ENCODE measurements at regions not wholly inside any gene's neighbourhood (a gene's known extent, or its start where the extent isn't known, plus 50 kb on each side); places are given as distances from the start of the nearest gene placed in this dataset.

DNA sequence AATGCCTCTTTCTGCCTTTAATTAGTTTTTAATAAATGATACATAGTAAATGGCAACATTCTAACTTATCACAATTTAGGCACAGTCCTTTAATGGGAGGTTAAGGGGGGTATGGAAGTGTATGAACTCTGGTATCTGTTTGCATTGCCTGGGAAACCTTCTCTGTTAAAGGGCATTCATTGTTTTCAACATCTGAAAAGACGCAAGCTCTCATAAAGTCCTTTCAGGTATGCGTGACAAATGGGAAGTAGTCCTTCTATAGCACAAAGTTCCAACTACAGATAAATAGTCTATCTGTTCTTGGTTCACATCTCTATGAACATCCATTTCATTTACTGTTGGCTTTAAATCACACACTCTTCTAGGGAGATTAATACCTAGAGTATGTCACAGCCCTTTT, 298.0 kb upstream of the PMFBP1 start:
- TF ChIP-seq, protein P1, sequence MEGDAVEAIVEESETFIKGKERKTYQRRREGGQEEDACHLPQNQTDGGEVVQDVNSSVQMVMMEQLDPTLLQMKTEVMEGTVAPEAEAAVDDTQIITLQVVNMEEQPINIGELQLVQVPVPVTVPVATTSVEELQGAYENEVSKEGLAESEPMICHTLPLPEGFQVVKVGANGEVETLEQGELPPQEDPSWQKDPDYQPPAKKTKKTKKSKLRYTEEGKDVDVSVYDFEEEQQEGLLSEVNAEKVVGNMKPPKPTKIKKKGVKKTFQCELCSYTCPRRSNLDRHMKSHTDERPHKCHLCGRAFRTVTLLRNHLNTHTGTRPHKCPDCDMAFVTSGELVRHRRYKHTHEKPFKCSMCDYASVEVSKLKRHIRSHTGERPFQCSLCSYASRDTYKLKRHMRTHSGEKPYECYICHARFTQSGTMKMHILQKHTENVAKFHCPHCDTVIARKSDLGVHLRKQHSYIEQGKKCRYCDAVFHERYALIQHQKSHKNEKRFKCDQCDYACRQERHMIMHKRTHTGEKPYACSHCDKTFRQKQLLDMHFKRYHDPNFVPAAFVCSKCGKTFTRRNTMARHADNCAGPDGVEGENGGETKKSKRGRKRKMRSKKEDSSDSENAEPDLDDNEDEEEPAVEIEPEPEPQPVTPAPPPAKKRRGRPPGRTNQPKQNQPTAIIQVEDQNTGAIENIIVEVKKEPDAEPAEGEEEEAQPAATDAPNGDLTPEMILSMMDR (IDR thresholded peaks at IDR 0.05 in 2 of 3, conservative IDR thresholded peaks at IDR 0.05 in 1 of 3; ENCODE audit: borderline replicate concordance in 1 of 3, insufficient read depth in 1 of 3, low read depth in 2 of 3, low read length in 2 of 3) = no peak
- no peak for TF ChIP-seq POLR2AphosphoS5 (IDR thresholded peaks at IDR 0.05; ENCODE audit: low read depth, low read length)
- TF ChIP-seq EZH2phosphoT487 (IDR thresholded peaks at IDR 0.05; ENCODE audit: borderline replicate concordance) = no peak
- TF ChIP-seq POLR2A (IDR thresholded peaks at IDR 0.05; ENCODE audit: borderline replicate concordance, extremely low read depth, insufficient read depth, insufficient read length) = no peak
- TF ChIP-seq ZNF274 (IDR thresholded peaks at IDR 0.05; ENCODE audit: low read depth, low read length) = no peak
- TF ChIP-seq, protein P2, sequence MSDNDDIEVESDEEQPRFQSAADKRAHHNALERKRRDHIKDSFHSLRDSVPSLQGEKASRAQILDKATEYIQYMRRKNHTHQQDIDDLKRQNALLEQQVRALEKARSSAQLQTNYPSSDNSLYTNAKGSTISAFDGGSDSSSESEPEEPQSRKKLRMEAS (IDR thresholded peaks at IDR 0.05) = no peak
- TF ChIP-seq, protein P3, sequence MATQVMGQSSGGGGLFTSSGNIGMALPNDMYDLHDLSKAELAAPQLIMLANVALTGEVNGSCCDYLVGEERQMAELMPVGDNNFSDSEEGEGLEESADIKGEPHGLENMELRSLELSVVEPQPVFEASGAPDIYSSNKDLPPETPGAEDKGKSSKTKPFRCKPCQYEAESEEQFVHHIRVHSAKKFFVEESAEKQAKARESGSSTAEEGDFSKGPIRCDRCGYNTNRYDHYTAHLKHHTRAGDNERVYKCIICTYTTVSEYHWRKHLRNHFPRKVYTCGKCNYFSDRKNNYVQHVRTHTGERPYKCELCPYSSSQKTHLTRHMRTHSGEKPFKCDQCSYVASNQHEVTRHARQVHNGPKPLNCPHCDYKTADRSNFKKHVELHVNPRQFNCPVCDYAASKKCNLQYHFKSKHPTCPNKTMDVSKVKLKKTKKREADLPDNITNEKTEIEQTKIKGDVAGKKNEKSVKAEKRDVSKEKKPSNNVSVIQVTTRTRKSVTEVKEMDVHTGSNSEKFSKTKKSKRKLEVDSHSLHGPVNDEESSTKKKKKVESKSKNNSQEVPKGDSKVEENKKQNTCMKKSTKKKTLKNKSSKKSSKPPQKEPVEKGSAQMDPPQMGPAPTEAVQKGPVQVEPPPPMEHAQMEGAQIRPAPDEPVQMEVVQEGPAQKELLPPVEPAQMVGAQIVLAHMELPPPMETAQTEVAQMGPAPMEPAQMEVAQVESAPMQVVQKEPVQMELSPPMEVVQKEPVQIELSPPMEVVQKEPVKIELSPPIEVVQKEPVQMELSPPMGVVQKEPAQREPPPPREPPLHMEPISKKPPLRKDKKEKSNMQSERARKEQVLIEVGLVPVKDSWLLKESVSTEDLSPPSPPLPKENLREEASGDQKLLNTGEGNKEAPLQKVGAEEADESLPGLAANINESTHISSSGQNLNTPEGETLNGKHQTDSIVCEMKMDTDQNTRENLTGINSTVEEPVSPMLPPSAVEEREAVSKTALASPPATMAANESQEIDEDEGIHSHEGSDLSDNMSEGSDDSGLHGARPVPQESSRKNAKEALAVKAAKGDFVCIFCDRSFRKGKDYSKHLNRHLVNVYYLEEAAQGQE (IDR thresholded peaks at IDR 0.05; ENCODE audit: low read depth) = no peak
- TF ChIP-seq EZH2 (IDR thresholded peaks at IDR 0.05) = no peak
- TF ChIP-seq ELF1 (IDR thresholded peaks at IDR 0.05; ENCODE audit: borderline replicate concordance, low read depth) = no peak
- TF ChIP-seq SRF (IDR thresholded peaks at IDR 0.05; ENCODE audit: low read depth) = no peak
- no peak for TF ChIP-seq SIN3A (IDR thresholded peaks at IDR 0.05; ENCODE audit: low read depth)
- TF ChIP-seq CEBPB (IDR thresholded peaks at IDR 0.05; ENCODE audit: low read depth) = no peak

All from HCT116 (cell line).